Keratinocyte (primary cell): ENCODE measurements at regions not wholly inside any gene's neighbourhood (a gene's known extent, or its start where the extent isn't known, plus 50 kb on each side); places are given as distances from the start of the nearest gene placed in this dataset.

ENCODE experiments used
- DNase-seq: peaks from one replicate; pipeline ENCODE4 v3.0.0-alpha.2; 2011; ENCODE audit warnings: low read depth, missing footprints, low spot score
- FAIRE-seq: peaks from 2 replicates; lab custom pipeline; 2011; peaks lifted over from hg19 to GRCh38; lab: Jason Lieb, UNC
- H2AFZ ChIP-seq: 2 replicates; pipeline ENCODE4 v1.6.0; 2012; ENCODE audit warnings: low read length, control low read depth, inconsistent platforms; ENCODE audit not compliant: control insufficient read depth
- H3K27ac ChIP-seq: 2 replicates; pipeline ENCODE4 v1.5.1; 2011; ENCODE audit warnings: low read length; ENCODE audit not compliant: control insufficient read depth, insufficient read depth
- H3K27me3 ChIP-seq: 3 replicates; pipeline ENCODE4 v1.6.0; 2011; ENCODE audit warnings: low read length; ENCODE audit not compliant: control insufficient read depth, insufficient read depth; ENCODE audit errors: extremely low read depth
- H3K36me3 ChIP-seq, 2 experiments: 2 replicates in 1 of 2; 3 replicates in 1 of 2; pipeline ENCODE4 v1.5.1; 2011; ENCODE audit warnings: low read length in 2 of 2, mild to moderate bottlenecking in 1 of 2; ENCODE audit not compliant: control insufficient read depth in 2 of 2, insufficient read depth in 2 of 2; ENCODE audit errors: extremely low read depth in 1 of 2
- H3K4me1 ChIP-seq: 3 replicates; pipeline ENCODE4 v1.5.1; 2011; ENCODE audit warnings: low read length; ENCODE audit not compliant: control insufficient read depth, insufficient read depth; ENCODE audit errors: extremely low read depth
- H3K4me2 ChIP-seq: 3 replicates; pipeline ENCODE4 v1.6.0; 2011; ENCODE audit warnings: low read depth, low read length; ENCODE audit not compliant: control insufficient read depth, insufficient read depth; ENCODE audit errors: extremely low read depth
- H3K4me3 ChIP-seq, 3 experiments: fragments of 200-600 bp in 1 of 3; sonication (generic) in 1 of 3; 2 replicates in 2 of 3; 3 replicates in 1 of 3; pipeline ENCODE4 v1.5.1; 2011 to 2016; ENCODE audit warnings: low read length in 3 of 3, mild to moderate bottlenecking in 3 of 3, control low read depth in 2 of 3, inconsistent platforms in 1 of 3, low read depth in 1 of 3, mixed read lengths in 1 of 3, mixed run types in 1 of 3, moderate library complexity in 1 of 3; ENCODE audit not compliant: control insufficient read depth in 2 of 3, insufficient read depth in 2 of 3; ENCODE audit errors: extremely low read depth in 1 of 3
- H3K79me2 ChIP-seq: 2 replicates; pipeline ENCODE4 v1.6.0; 2012; ENCODE audit warnings: low read length; ENCODE audit not compliant: control insufficient read depth, insufficient read depth
- H3K9ac ChIP-seq: 3 replicates; pipeline ENCODE4 v1.6.0; 2011; ENCODE audit warnings: low read length; ENCODE audit not compliant: control insufficient read depth, insufficient read depth; ENCODE audit errors: extremely low read depth
- H3K9me1 ChIP-seq: 3 replicates; pipeline ENCODE4 v1.6.0; 2011; ENCODE audit warnings: low read length; ENCODE audit not compliant: control insufficient read depth, insufficient read depth; ENCODE audit errors: extremely low read depth
- H3K9me3 ChIP-seq: 2 replicates; pipeline ENCODE4 v1.5.1; 2012; ENCODE audit warnings: low read depth, low read length; ENCODE audit not compliant: control insufficient read depth
- H4K20me1 ChIP-seq: 3 replicates; pipeline ENCODE4 v1.6.0; 2011; ENCODE audit warnings: low read length; ENCODE audit not compliant: control insufficient read depth, insufficient read depth; ENCODE audit errors: extremely low read depth
- EZH2 ChIP-seq: IDR thresholded peaks from one replicate; pipeline ENCODE4 v1.6.1; 2012; ENCODE audit warnings: inconsistent platforms, mild to moderate bottlenecking, low read length, moderate library complexity
- dilution Hi-C: fragments of 300-500 bp; cut with MboI; formaldehyde crosslinking; loops from one replicate; pipeline ENCODE4 v1.7.0; 2020; ENCODE audit warnings: low sequenced_read_pairs; ENCODE audit not compliant: extremely low pct_ligation_motif_present
- TF ChIP-seq, protein P1 (sequence below), 3 experiments: IDR thresholded peaks in 1 of 3; conservative IDR thresholded peaks in 1 of 3; optimal IDR thresholded peaks in 1 of 3; 2 replicates in 2 of 3; 3 replicates in 1 of 3; pipeline versions ENCODE3 to v1.5.1; 2011; ENCODE audit warnings: low read length in 3 of 3, mild to moderate bottlenecking in 3 of 3, moderate library complexity in 2 of 3, control low read depth in 1 of 3, inconsistent platforms in 1 of 3; ENCODE audit not compliant: insufficient read depth in 2 of 3; ENCODE audit errors: extremely low read depth in 1 of 3

GRCh38 chr7:13093160-13093559 lies 405.7 kb downstream of the ARL4A start:
- H3K4me1 ChIP-seq, result no peaks in the 10 kb centered on the region
- H3K36me3 ChIP-seq, result no peaks in the 10 kb centered on the region
- dilution Hi-C loops, result no loop called here
- no peaks in the 10 kb centered on the region for H3K9me3 ChIP-seq
- H3K79me2 ChIP-seq, result no peaks in the 10 kb centered on the region
- TF ChIP-seq EZH2, result no peak
- TF ChIP-seq, protein P1, sequence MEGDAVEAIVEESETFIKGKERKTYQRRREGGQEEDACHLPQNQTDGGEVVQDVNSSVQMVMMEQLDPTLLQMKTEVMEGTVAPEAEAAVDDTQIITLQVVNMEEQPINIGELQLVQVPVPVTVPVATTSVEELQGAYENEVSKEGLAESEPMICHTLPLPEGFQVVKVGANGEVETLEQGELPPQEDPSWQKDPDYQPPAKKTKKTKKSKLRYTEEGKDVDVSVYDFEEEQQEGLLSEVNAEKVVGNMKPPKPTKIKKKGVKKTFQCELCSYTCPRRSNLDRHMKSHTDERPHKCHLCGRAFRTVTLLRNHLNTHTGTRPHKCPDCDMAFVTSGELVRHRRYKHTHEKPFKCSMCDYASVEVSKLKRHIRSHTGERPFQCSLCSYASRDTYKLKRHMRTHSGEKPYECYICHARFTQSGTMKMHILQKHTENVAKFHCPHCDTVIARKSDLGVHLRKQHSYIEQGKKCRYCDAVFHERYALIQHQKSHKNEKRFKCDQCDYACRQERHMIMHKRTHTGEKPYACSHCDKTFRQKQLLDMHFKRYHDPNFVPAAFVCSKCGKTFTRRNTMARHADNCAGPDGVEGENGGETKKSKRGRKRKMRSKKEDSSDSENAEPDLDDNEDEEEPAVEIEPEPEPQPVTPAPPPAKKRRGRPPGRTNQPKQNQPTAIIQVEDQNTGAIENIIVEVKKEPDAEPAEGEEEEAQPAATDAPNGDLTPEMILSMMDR (optimal IDR thresholded peaks at IDR 0.05 in 1 of 3, IDR thresholded peaks at IDR 0.05 in 1 of 3, conservative IDR thresholded peaks at IDR 0.05 in 1 of 3; ENCODE audit: extremely low read depth in 1 of 3, insufficient read depth in 2 of 3, low read length in 3 of 3), result no peak
- H3K27ac ChIP-seq, result no peak overlapping the region
- FAIRE-seq (no peak), DNase-seq (no peak)
- no peak overlapping the region for H3K4me3 ChIP-seq
- H4K20me1 ChIP-seq, result no peaks in the 10 kb centered on the region
- H2AFZ ChIP-seq, result no peak overlapping the region
- H3K9ac ChIP-seq, result no peak overlapping the region
- H3K9me1 ChIP-seq, result no peaks in the 10 kb centered on the region
- H3K27me3 ChIP-seq, result no peaks in the 10 kb centered on the region
- H3K4me2 ChIP-seq, result no peak overlapping the region

DNA sequence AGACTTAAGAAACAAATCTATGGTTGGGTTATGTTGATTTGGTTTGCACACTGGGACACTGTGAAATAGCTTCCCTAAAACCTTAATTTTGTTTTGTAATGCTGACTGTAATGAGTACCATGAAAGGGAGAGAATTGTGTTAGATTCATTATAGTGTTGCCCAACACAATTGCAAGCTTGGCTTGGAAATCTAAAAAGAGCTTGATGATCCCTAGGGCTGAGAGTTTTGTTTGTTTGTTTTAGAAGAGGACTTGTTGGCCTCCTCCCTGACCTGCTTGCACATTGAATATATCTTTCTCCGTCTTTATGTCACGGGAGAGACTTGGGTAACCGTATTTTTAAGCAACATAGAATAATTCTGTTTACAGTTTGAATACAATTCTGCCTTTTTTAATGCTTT lies 410.1 kb downstream of the ARL4A start:
- DNase-seq (no peak), FAIRE-seq (no peak)
- dilution Hi-C loops, result no loop called here
- H3K4me2 ChIP-seq, result no peak overlapping the region
- H4K20me1 ChIP-seq, result no peaks in the 10 kb centered on the region
- no peak overlapping the region for H3K4me3 ChIP-seq
- H3K79me2 ChIP-seq, result no peaks in the 10 kb centered on the region
- H3K27me3 ChIP-seq, result no peaks in the 10 kb centered on the region
- H3K9me3 ChIP-seq, result no peaks in the 10 kb centered on the region
- TF ChIP-seq, protein P1 (optimal IDR thresholded peaks at IDR 0.05 in 1 of 3, IDR thresholded peaks at IDR 0.05 in 1 of 3, conservative IDR thresholded peaks at IDR 0.05 in 1 of 3; ENCODE audit: extremely low read depth in 1 of 3, insufficient read depth in 2 of 3, low read length in 3 of 3), result no peak
- no peak for TF ChIP-seq EZH2
- H3K27ac ChIP-seq, result no peak overlapping the region
- peaks cover 11% of the 10 kb centered on the region for H3K4me1 ChIP-seq
- no peak overlapping the region for H2AFZ ChIP-seq
- H3K36me3 ChIP-seq, result no peaks in the 10 kb centered on the region
- H3K9ac ChIP-seq, result no peak overlapping the region
- no peaks in the 10 kb centered on the region for H3K9me1 ChIP-seq
